K562 (cell line): ENCODE measurements at regions not wholly inside any gene's neighbourhood (a gene's known extent, or its start where the extent isn't known, plus 50 kb on each side); places are given as distances from the start of the nearest gene placed in this dataset.

Experiments used
- ATAC-seq: fragments of 200-7000 bp; cut with Tn5 transposase; 3 replicates; pipeline ENCODE4 v1.9.1; 2020; ENCODE audit warnings: moderate library complexity
- BruUV-seq: library from RNA; stranded (reverse); fragments of 400-500 nt; replicated peaks from 2 replicates; lab custom pipeline; 2021; lab: Mats Ljungman, UMichigan
- CTCF ChIA-PET: fragments of 300-600 bp; formaldehyde crosslinking; extraction: SDS; loops from one replicate; lab custom pipeline; 2021; ENCODE audit warnings: low intra/inter-chr PET ratio; lab: Yijun Ruan, JAX
- POLR2A ChIA-PET: fragments of 300-600, 350-650 bp; sonication (Branson Sonifier 250); formaldehyde crosslinking; extraction: SDS; loops from one replicate; lab custom pipeline; 2021; ENCODE audit warnings: antibody characterized with exemption, inconsistent platforms; lab: Yijun Ruan, JAX
- DNase-seq, 4 experiments: peaks; one replicate each; pipeline versions ENCODE4 v3.0.0 to v3.0.0-alpha.2; 2011 to 2018; ENCODE audit warnings: low spot score in 3 of 4, mixed read lengths in 3 of 4; ENCODE audit errors: extremely low read depth in 1 of 4
- FAIRE-seq: peaks from 2 replicates; lab custom pipeline; 2011; peaks lifted over from hg19 to GRCh38; lab: Jason Lieb, UNC
- H2AFZ ChIP-seq: 2 replicates; pipeline ENCODE4 v1.6.0; 2011; ENCODE audit warnings: low read depth, low read length, control low read depth, inconsistent platforms
- H3K27ac ChIP-seq: fragments of 200-600 bp; 3 replicates; pipeline ENCODE4 v1.8.0; 2011; ENCODE audit warnings: low read depth, mild to moderate bottlenecking, control low read depth, inconsistent platforms, low read length, moderate library complexity, mixed read lengths; ENCODE audit errors: extremely low read depth
- H3K27me3 ChIP-seq, 2 experiments: fragments of 300-600 bp in 1 of 2; 2 replicates in 1 of 2; 3 replicates in 1 of 2; pipeline versions ENCODE4 v1.6.0 to v1.8.0; 2011; ENCODE audit warnings: inconsistent platforms in 2 of 2, low read length in 2 of 2, mild to moderate bottlenecking in 1 of 2, mixed read lengths in 1 of 2, moderate library complexity in 1 of 2; ENCODE audit not compliant: control insufficient read depth in 2 of 2, insufficient read depth in 2 of 2
- H3K36me3 ChIP-seq: fragments of 300-600 bp; 3 replicates; pipeline ENCODE4 v1.8.0; 2011; ENCODE audit warnings: mild to moderate bottlenecking, low read length, inconsistent platforms; ENCODE audit not compliant: control insufficient read depth, insufficient read depth
- H3K4me1 ChIP-seq, 2 experiments: fragments of 200-600 bp in 1 of 2; replicated peaks in 1 of 2; 2 replicates in 1 of 2; 3 replicates in 1 of 2; pipeline versions ENCODE4 v1.5.1 to v1.8.0; 2011; ENCODE audit warnings: inconsistent platforms in 2 of 2, low read length in 2 of 2, mild to moderate bottlenecking in 1 of 2, mixed read lengths in 1 of 2, moderate library complexity in 1 of 2; ENCODE audit not compliant: control insufficient read depth in 2 of 2, insufficient read depth in 2 of 2
- H3K4me2 ChIP-seq: 2 replicates; pipeline ENCODE4 v1.6.1; 2011; ENCODE audit warnings: low read length, control low read depth, inconsistent platforms, mixed read lengths; ENCODE audit not compliant: insufficient read depth
- H3K4me3 ChIP-seq: fragments of 200-600 bp; sonication (generic), shearing (Covaris generic); 2 replicates; pipeline ENCODE4 v1.5.1; 2016; ENCODE audit warnings: control low read depth, inconsistent platforms
- H3K79me2 ChIP-seq: fragments of 200-600 bp; 3 replicates; pipeline ENCODE4 v1.8.0; 2011; ENCODE audit warnings: low read length, inconsistent platforms; ENCODE audit not compliant: control insufficient read depth, insufficient read depth
- H3K9ac ChIP-seq, 2 experiments: 2 replicates each; pipeline versions ENCODE4 v1.6.0 to v1.6.1; 2011; ENCODE audit warnings: low read depth in 2 of 2, low read length in 2 of 2, control low read depth in 1 of 2, inconsistent platforms in 1 of 2, mild to moderate bottlenecking in 1 of 2, mixed read lengths in 1 of 2; ENCODE audit not compliant: insufficient read depth in 1 of 2
- H3K9me1 ChIP-seq: one replicate; pipeline ENCODE4 v1.6.0; 2011; ENCODE audit warnings: inconsistent platforms, mild to moderate bottlenecking, low read length, moderate library complexity; ENCODE audit not compliant: control insufficient read depth, insufficient read depth
- H3K9me3 ChIP-seq: replicated peaks from 2 replicates; pipeline ENCODE4 v1.5.1; 2011; ENCODE audit warnings: low read depth, low read length, inconsistent platforms; ENCODE audit not compliant: control insufficient read depth, insufficient read depth
- H4K20me1 ChIP-seq: replicated peaks from 2 replicates; pipeline ENCODE4 v1.6.1; 2011; ENCODE audit warnings: low read length, inconsistent platforms, mixed read lengths; ENCODE audit not compliant: control insufficient read depth, insufficient read depth
- BDP1 ChIP-seq: IDR thresholded peaks from 3 replicates; pipeline ENCODE4 v1.6.1; 2011; ENCODE audit not compliant: insufficient read length, insufficient read depth
- ERF ChIP-seq: fragments of 450-650 bp; formaldehyde crosslinking; IDR thresholded peaks from 2 replicates; pipeline ENCODE4 v1.4.0; 2020; ENCODE audit warnings: mild to moderate bottlenecking, mixed read lengths
- GABPA ChIP-seq: fragments of 200-800 bp; sonication (Bioruptor generic); conservative IDR thresholded peaks from 2 replicates; pipeline ENCODE4 v1.6.1; 2016; ENCODE audit warnings: low read depth, missing genetic modification characterization, missing compliant biosample characterization
- MIER1 ChIP-seq: fragments of 450-650 bp; IDR thresholded peaks from 2 replicates; pipeline ENCODE4 v1.6.1; 2016; ENCODE audit warnings: antibody characterized with exemption, mild to moderate bottlenecking, low read depth
- MTA3 ChIP-seq: fragments of 450-650 bp; formaldehyde crosslinking; IDR thresholded peaks from 2 replicates; pipeline ENCODE4 v1.6.1; 2017; ENCODE audit warnings: mild to moderate bottlenecking, borderline replicate concordance
- NCOR1 ChIP-seq: fragments of 450-650 bp; IDR thresholded peaks from 2 replicates; pipeline ENCODE4 v1.6.1; 2016; ENCODE audit warnings: mild to moderate bottlenecking, moderate library complexity
- PHB2 ChIP-seq: fragments of 450-650 bp; IDR thresholded peaks from 2 replicates; pipeline ENCODE4 v1.6.1; 2017; ENCODE audit warnings: low read depth
- PYGO2 ChIP-seq: fragments of 450-650 bp; IDR thresholded peaks from 2 replicates; pipeline ENCODE4 v1.6.1; 2016; ENCODE audit warnings: mild to moderate bottlenecking, missing genetic modification characterization, moderate library complexity, missing compliant biosample characterization
- RBM22 ChIP-seq: fragments of 200-400 bp; formaldehyde crosslinking; IDR thresholded peaks from 2 replicates; pipeline ENCODE4 v1.6.1; 2018; ENCODE audit warnings: low read length, low read depth; ENCODE audit not compliant: poor library complexity, severe bottlenecking
- TSHZ1 ChIP-seq: fragments of 250-450 bp; sonication (Bioruptor Pico); IDR thresholded peaks from 2 replicates; pipeline ENCODE4 v1.4.0; 2020; ENCODE audit warnings: mild to moderate bottlenecking, moderate library complexity
- ZNF23 ChIP-seq: fragments of 250-450 bp; sonication (Bioruptor Pico); IDR thresholded peaks from 2 replicates; pipeline ENCODE4 v1.4.0; 2020; ENCODE audit warnings: mild to moderate bottlenecking
- ZNF354B ChIP-seq: fragments of 250-450 bp; sonication (Bioruptor Pico); IDR thresholded peaks from 2 replicates; pipeline ENCODE4 v1.4.0; 2020
- ZNF57 ChIP-seq: fragments of 450-650 bp; formaldehyde crosslinking; IDR thresholded peaks from 2 replicates; pipeline ENCODE4 v1.4.0; 2020; ENCODE audit warnings: mild to moderate bottlenecking, moderate library complexity
- ZNF77 ChIP-seq: fragments of 250-450 bp; sonication (Bioruptor Pico); IDR thresholded peaks from 2 replicates; pipeline ENCODE4 v1.5.0; 2020
- ZNF780A ChIP-seq: fragments of 250-450 bp; sonication (Bioruptor Pico); IDR thresholded peaks from 2 replicates; pipeline ENCODE4 v1.5.0; 2021; ENCODE audit warnings: mild to moderate bottlenecking
- whole genome bisulfite sequencing: fragments of 100-300 bp; shearing (Covaris generic); methylation state at CpG from one replicate; pipeline ENCODE4 v1.1.6; 2016; ENCODE audit warnings: low coverage, mixed read lengths; ENCODE audit not compliant: insufficient coverage; ENCODE audit errors: missing lambda C conversion rate; 5-methylcytosine and 5-hydroxymethylcytosine counted together
- in situ Hi-C: fragments of 300-500 bp; cut with MboI; formaldehyde crosslinking; loops from 4 replicates; pipeline ENCODE4 v1.15.0; 2018; ENCODE audit warnings: inconsistent platforms, mixed read lengths
- intact Hi-C: fragments of 100-400 bp; cut with micrococcal nuclease; formaldehyde crosslinking; loops from 2 replicates; pipeline ENCODE4 v1.14.2; 2022
- TF ChIP-seq, protein P1 (sequence below): fragments of 450-650 bp; formaldehyde crosslinking; IDR thresholded peaks from 2 replicates; pipeline ENCODE4 v1.4.0; 2020; ENCODE audit warnings: mild to moderate bottlenecking, mixed read lengths
- TF ChIP-seq, protein P2 (sequence below), 2 experiments: fragments of 250-450 bp in 1 of 2; fragments of 450-650 bp in 1 of 2; sonication (Bioruptor Pico) in 1 of 2; IDR thresholded peaks; 2 replicates each; pipeline versions ENCODE4 v1.6.1 to v1.8.0; 2016 to 2021; ENCODE audit warnings: mild to moderate bottlenecking in 2 of 2, moderate library complexity in 2 of 2, missing compliant biosample characterization in 1 of 2, missing genetic modification characterization in 1 of 2

DNA sequence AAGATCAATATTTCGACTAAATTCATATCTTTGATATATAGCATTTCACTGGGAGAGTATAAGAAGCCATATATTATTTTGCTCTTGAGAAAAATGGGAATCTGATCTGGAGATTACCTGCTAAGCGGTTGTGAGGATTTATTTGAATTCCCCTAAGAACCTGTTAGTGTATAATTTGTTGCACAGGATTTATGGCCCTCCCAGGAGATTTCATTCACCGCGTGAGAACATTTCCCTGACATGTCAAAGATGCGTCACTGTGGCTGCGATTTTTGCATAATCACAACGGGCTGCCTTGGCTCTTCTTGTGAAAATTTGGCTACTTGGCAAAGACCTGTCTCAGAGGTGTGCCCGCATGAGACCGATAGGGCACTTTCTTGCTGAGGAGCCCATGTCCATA is 184.7 kb upstream of the PFKP start:
- Histone ChIP-seq H4K20me1 (no peaks in the 10 kb centered on the region), H3K27ac (no peak overlapping the region), H3K4me3 (no peak overlapping the region), H2AFZ (no peak overlapping the region), H3K9me1 (no peaks in the 10 kb centered on the region), H3K4me1 (no peaks in the 10 kb centered on the region), H3K9me3 (no peaks in the 10 kb centered on the region), H3K79me2 (no peaks in the 10 kb centered on the region), H3K36me3 (no peaks in the 10 kb centered on the region), H3K9ac (no peak overlapping the region), H3K27me3 (peaks cover 9 to 35% of the 10 kb centered on the region in 2 experiments; a peak in 3 of 5 replicates), H3K4me2 (no peak overlapping the region)
- TF ChIP-seq, protein P1, sequence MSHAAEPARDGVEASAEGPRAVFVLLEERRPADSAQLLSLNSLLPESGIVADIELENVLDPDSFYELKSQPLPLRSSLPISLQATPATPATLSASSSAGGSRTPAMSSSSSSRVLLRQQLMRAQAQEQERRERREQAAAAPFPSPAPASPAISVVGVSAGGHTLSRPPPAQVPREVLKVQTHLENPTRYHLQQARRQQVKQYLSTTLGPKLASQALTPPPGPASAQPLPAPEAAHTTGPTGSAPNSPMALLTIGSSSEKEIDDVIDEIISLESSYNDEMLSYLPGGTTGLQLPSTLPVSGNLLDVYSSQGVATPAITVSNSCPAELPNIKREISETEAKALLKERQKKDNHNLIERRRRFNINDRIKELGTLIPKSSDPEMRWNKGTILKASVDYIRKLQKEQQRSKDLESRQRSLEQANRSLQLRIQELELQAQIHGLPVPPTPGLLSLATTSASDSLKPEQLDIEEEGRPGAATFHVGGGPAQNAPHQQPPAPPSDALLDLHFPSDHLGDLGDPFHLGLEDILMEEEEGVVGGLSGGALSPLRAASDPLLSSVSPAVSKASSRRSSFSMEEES = no peak
- no peak for TF ChIP-seq PHB2
- no peak for TF ChIP-seq BDP1
- no peak for TF ChIP-seq ZNF57 (CRISPR knock-in tag)
- no peak for TF ChIP-seq NCOR1
- TF ChIP-seq ERF (CRISPR knock-in tag) = no peak
- TF ChIP-seq MIER1 = no peak
- TF ChIP-seq ZNF780A (CRISPR knock-in tag) = no peak
- no peak for TF ChIP-seq ZNF354B
- no peak for TF ChIP-seq TSHZ1 (CRISPR knock-in tag)
- TF ChIP-seq RBM22 = no peak
- no peak for TF ChIP-seq ZNF77
- TF ChIP-seq, protein P2, sequence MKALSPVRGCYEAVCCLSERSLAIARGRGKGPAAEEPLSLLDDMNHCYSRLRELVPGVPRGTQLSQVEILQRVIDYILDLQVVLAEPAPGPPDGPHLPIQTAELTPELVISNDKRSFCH (CRISPR knock-in tag; IDR thresholded peaks at IDR 0.05) = no peak
- TF ChIP-seq, protein P2 (tag; IDR thresholded peaks at IDR 0.05) = no peak
- no peak for TF ChIP-seq GABPA
- no peak for TF ChIP-seq MTA3
- TF ChIP-seq PYGO2 = no peak
- no peak for TF ChIP-seq ZNF23
- intact Hi-C loops = no loop called here
- CTCF ChIA-PET = no interaction called here
- BruUV-seq = no TSS peak
- 0% methylated on average over 9 of the region's 9 CpGs for WGBS
- DNase-seq (no peak), FAIRE-seq (no peak), ATAC-seq (no peak)
- in situ Hi-C loops = no loop called here
- POLR2A ChIA-PET = no interaction called here
